Endothelial cell of hepatic sinusoid (primary cell): ENCODE measurements at regions not wholly inside any gene's neighbourhood (a gene's known extent, or its start where the extent isn't known, plus 50 kb on each side); places are given as distances from the start of the nearest gene placed in this dataset.
"Not testable (repeated sequence)": the region's sequence is repeated elsewhere in the genome, so short reads cannot be mapped to it uniquely, and the experiment has no call there.

Experiments used
- in situ Hi-C: cut with HindIII; loops from 2 replicates; pipeline ENCODE4 v1.10.0; 2017; ENCODE audit warnings: low sequenced_read_pairs

DNA sequence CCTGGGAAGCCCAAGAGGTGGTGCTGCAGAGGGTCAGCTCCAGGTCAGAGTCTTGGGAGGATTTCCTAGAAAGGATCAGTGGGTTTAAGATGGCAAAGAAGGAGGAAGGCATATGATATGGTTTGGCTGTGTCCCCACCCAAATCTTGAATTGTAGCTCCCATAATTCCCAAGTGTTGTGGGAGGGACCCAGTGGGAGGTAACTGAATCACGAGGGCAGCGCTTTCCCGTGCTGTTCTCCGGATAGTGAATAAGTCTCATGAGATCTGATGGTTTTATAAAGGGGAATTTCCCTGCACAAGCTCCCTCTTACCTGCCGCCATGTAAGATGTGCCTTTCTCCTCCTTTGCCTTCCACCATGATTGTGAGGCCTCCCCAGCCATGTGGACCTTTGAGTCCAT, 240.4 kb downstream of the TOMM20 start:
- in situ Hi-C loops = not testable (repeated sequence)

DNA sequence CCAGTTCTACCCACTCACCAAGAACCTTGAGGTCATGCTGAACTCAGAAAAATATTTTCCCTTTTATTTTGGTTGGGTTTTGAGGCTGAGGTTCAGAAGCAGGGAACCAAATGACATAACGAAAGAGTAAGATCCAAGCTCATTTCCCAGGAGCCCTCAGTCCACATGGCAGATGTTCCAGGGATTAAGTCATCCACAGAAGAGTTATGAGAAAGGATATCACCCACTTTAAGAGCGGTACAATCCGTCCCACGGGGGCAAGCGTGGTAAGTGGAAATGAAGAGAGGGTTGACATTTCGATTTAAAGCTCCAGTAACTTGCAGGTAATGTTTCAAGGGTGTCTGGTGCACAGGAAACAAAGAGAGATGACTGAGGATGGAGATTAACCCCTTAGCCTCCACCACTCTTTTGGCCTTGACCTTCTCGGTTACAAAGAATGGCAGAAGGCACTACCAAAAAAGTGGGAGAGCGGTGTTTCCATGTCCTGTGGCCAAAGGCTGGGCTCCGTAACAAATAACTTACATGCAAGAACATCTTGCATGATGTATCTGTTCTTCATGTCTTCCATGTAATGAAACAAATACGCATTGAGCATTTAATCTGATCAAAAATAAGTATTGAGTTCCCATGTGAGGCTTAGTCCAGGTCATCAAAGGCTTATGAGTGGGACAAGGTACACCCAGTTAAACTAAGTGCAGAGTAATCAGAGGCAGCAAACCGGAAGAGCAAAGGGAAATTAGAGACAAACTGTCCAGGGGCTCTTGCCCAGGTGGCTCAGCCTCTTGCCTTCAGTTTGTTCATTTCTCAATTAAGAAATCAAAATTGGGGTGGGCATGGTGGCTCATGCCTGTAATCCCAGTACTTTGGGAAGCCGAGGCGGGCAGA, 241.4 kb downstream of the TOMM20 start:
- in situ Hi-C loops = no loop called here

DNA sequence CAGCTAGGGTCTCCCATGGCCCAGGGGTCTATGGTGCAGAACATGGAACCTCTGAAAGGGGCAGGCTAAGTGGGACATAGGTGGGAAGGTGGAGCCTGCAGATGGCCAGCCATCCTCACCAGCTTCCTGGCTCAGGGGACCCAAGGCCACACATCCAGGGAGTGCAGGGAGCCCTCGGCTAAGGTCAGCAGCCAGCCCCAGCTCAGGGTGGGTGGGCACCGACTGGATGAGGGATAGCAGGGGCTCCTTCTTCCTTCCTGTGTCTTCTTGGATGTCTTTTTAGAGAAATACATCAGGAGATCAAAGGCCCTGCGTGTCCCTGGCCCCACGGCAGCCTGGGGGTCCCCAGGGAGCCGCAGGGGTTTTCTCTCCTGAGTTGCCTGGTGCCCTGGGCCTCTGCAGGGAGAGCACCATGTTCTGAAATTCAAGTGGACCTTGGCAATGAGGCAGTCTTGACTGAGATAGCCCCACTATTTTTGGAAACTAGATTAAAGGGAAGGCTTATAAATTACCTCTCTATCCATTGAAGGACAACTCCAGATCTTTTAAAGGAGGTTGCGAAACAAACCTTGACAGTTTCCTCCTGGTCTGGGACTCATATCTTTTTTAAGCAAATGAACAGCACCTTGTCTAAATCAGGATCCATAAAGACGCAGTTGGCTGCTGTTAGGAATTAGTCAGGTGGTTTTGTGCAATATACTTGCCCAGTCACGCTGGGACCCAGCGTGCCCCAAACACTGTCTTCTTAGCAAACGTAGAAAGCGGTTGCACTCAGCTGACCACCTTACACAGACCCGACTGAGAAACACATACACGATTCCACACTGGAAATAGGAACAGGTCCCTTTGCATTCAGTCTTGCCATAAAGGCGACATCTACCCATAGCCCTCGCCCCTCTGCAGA, 242.3 kb downstream of the TOMM20 start:
- in situ Hi-C loops = no loop called here

DNA sequence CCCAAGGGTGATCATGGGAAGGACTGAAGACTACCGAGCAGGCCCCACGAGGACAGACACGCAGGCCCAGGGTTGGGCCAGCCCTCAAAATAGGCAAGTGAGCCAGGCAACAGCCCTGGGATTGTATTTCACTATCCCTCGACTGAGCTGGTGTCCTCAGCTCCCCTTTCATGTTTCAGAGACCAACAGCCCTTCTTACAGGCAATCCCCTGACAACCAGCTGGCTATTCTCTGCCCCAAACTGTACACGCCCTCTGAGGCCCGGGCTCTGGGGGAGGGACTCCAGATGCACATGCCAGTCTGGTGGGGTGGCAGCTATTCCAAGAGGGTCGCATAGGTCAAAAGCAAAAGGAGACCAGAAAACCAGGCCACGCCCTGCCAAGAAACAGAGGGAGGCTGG, 243.0 kb downstream of the TOMM20 start:
- in situ Hi-C loops = no loop called here

DNA sequence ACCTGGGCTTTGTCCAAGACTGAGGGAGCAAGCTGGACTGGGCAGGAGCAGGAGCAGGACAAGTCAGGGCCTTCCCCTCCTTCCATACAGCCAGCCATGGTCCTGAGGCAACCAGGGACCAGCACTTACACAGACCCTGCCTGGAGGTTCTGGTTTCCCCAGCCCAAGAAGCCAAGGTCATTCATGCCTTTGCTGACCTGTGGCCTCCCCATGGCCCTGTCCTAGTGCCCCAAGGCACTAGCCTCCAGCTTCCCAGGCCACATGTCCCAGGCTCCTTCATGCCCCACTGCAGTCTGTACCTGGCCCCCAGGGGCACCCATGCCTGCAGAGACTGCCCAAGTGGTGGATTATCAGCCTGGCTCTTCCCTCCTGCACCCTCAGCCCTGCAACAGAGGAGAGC, 243.9 kb downstream of the TOMM20 start:
- in situ Hi-C loops = no loop called here

DNA sequence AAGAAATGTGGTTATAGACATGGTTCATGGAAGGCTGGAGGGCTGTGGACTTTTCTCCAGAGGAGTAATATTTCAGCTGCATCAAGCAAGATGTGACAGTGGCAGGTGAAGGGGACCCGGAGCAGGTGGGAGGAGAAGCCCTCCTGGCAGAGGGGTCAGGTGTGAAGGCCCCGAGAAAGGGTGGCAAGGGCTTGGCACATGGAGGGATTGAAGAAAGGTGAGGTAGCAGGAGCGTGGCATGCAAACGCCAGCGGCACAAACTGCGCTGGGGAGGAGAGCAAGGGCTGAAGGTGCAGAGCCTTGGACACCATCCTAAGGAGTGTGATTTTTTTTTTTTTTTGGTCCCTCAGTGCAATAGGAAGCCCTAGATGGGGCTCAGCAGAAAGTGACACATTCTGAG, 244.6 kb downstream of the TOMM20 start:
- in situ Hi-C loops = no loop called here

DNA sequence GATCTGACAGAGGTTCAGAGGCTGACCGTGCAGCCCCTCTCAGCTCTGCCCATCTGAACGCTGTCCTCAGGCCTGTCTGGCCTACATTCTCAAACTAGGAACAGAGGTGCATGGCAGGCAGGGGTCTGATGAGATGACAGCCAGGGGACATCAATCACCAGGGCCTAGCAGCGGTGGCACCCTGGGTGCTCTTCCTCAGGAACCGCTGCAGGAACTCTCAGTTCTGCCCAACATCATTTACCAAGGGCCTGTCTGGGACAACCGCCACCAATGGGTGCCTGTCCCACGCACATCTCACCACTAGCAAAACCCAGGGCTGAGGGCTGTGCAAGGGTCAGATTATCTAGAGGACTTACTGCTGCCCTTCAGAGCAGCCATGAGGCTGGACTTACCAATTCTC, 245.7 kb downstream of the TOMM20 start:
- in situ Hi-C loops = no loop called here

- in situ Hi-C loops = no loop called here
Measured at GRCh38 chr1:234881893-234882771, 246.5 kb downstream of the TOMM20 start.

DNA sequence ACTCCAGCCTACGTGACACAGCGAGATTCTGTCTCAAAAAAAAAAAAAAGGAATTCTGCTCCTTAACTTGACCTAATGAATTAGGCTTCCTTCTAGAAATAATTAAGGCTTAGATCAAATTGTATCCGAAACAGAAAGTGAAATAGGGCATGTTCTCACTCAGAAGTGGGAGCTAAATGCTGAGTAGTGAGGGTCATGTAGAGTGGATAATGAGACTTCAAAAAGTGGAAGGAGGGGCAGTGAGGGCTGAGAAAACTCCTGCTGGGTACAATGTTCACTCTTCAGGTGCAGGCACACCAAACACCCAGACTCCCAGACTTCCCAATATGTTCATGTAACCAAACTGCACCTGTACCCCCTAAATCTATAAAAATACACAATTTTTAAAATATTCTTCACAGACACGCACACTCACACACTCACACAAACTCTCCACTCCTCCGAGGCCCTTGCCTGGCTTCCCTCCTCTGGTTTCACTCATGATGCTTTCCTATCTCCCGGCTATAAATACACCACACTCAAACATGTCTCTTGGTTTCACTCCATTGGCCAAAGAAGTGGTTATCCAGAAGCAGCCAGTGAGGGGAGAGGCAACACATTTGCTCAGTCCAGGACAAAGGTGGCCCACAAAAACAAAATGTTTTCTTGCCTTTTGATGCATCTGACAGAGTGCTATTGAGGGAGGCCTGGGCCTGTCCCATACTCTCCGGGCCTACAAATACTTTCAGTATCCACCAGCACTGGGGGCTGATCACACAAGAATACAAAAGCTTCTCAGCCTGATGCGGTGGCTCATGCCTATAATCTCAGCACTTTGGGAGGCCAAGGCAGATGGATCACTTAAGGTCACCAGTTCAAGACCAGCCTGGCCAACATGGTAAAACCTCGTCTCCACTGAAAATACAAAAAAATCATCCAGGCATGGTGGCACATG, 249.2 kb downstream of the TOMM20 start:
- in situ Hi-C loops = no loop called here

- in situ Hi-C loops = no loop called here
Measured at GRCh38 chr1:234878288-234878687, 250.3 kb downstream of the TOMM20 start.

DNA sequence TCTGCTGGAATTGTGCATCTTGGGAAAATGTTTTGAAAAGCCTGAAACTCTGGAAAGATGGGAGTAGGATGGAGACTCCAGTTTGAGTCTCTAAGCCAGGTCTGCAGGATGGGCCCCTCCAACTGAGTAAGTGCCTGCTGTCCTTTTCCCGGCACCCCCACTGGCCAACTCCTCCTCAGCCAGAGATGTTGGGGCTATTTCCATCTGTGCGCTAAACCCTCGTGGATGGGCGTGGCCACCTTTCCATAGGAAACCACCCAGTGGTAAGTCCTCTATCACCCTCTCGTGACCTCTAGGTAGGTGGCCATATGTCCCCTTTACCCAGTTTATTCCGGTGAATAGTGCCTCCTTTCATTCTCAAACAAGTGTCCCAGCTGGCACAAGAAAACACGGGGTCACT, 250.9 kb downstream of the TOMM20 start:
- in situ Hi-C loops = no loop called here

- in situ Hi-C loops = no loop called here
Measured at GRCh38 chr1:234875953-234876855, 252.4 kb downstream of the TOMM20 start.

DNA sequence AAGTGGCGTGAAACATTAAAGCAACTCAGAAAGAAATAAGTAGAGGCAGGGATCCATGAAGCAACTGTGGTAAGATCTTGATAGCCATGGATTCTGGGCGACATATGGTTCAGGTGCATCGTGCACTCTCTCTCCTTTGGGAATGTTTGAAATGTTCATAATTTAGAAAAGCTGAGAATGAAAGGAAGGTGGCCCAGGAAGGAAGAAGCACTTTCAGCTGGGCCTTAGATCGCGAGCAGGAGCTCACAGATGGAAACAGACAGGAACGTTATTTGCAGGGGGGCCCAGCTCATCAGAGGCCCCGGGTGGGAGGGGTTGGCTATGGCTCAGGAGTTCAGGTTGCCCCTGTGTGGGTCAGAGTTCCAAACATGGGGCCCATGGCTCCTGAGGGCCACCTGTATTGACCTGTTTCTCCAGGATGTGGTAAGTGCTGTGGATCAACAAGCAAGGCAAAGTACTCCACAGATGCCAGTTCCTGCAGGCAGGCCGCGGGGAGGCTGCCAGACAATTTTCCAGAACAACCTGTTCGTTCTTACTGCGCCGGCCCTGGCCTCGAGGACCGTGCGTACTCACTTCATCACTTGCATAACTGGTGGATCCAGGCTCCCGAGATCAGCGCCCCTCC, 253.2 kb downstream of the TOMM20 start:
- in situ Hi-C loops = no loop called here

DNA sequence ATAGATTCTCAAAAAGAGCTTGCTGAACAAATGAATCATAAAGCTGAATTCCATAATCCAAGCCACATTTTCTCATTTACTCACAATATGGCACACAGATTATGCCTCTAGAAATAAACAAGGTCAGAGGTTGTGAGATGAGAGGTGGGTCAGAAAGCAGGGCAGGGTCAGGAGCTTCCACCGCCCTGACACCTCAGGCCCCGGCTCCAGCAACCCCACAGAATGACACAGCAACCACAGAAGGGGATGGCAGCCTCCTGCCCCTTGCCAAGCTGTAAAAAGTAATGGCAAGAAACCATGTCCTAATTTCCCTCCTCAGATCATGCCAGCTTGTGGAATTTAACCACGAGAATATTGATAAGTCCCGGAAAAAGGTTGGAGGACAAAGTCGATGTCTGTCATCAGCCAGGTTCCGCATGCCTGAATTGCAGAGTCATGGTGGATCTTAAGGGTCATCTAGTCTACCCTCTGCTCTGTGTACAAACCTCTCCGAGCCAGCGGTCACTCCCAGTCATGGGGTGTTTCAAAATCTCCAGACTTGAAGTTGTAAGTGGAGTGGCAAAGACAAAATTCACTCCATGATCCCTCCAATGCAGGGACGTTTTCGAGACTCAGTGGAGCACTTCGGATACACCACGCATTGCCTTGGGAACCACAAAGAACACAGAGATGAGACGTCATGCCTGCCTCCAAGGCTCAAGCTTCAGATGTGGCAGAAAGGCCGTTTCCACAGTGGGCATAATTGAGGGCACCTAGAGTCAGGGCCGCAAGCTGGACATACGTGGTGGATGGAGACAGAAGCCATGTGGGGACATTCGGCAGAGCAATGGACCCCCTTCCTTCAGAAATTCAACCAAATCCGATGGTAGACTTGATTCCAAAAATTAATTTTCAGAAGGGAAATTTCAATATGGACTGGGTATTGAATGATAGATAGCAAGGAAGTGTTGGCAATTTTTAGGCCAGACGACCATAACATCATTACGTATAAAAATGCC, 254.0 kb downstream of the TOMM20 start:
- in situ Hi-C loops = no loop called here

GRCh38 chr1:234871710-234872271, 256.8 kb downstream of the TOMM20 start:
- in situ Hi-C loops = no loop called here

DNA sequence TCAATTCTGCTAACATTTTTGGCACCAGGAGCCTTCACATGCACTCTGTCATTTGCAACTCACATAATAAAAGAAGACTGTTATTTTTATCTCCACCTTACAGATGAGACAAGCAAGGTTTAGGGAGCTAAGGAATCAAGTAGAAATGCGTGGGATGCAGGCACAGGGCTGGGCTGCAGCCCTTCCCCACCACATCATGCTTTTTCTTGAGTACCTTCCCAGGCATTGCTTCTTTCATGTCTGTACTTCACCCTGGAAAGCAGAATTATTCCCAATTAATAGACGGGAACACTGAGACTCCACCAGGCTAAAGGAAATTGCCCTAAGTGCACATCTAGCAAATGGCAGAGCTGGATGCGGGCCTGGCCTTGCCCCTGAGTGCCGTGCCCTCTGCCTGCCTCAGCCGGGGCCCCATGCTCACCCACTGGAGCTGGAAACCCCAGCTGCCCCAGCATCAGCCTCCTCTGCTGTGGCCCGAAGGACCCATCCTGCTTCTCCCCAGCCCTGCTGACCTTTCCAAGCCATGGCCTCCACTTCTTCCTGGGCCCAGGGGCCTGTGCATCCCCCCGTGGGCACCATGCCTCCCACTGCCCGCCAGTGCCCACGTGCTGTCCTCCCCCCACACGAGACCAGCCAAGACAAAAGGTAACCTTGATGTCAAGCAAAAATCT, 257.5 kb downstream of the TOMM20 start:
- in situ Hi-C loops = no loop called here
